GM19351 (cell line): ENCODE measurements at regions not wholly inside any gene's neighbourhood (a gene's known extent, or its start where the extent isn't known, plus 50 kb on each side); places are given as distances from the start of the nearest gene placed in this dataset.
"Not testable (repeated sequence)": the region's sequence is repeated elsewhere in the genome, so short reads cannot be mapped to it uniquely, and the experiment has no call there.

Experiments used
- ATAC-seq: cut with Tn5 transposase; IDR thresholded peaks from one replicate; pipeline ENCODE4 v1.9.1; 2021; ENCODE audit warnings: mild to moderate bottlenecking, moderate library complexity; ENCODE audit not compliant: unreplicated experiment

DNA sequence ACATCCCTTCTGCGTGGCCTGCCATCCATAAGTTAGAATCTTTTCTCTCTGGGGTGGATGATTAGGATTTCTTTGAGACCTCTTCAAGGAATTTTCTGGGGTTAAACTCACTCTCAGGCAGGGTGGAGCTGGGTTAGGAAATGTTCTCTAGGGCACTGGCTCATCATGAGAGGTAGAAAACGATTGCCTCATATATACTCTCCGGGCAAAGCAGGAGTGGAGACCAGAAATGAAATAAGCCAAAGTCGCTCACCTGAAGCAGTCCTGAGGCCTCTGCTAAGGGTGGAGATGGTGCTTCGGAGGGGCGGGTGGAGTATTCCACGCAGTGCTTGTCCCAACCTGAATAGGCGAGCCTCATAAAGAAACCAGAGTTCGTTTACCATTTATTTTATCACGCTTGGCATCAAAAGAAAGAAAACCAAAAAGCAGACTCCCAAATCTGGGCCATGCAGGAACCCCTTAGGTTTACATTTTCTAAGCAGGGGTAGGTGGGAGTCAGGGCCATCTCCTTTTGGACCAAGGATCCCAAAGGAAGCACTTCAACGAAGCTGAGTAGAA is 249.3 kb upstream of the MEIS1 start:
- ATAC-seq = no peak

GRCh38 chr2:66177128-66177796 is 257.7 kb upstream of the MEIS1 start:
- ATAC-seq = not testable (repeated sequence)

GRCh38 chr2:66174491-66174890 is 260.4 kb upstream of the MEIS1 start:
- no peak for ATAC-seq

DNA sequence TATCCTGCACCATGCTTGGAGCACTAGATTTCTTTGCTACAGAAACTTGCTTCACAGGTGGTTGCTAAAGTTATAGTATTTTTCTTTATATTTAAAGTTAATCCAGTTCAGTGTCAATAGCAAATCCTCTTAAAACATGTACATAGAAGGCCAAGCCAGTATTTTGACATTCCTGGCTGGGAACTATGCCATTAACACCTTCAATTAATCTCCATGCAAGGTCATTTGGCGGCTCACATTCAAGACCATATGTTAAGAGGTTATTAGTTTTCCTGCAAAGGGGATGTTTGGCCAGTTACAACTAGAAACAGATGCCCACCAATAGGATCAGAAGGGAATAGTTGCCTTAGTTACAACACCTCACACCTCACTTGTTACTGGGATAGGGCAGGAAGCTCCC is 261.3 kb upstream of the MEIS1 start:
- no peak for ATAC-seq

DNA sequence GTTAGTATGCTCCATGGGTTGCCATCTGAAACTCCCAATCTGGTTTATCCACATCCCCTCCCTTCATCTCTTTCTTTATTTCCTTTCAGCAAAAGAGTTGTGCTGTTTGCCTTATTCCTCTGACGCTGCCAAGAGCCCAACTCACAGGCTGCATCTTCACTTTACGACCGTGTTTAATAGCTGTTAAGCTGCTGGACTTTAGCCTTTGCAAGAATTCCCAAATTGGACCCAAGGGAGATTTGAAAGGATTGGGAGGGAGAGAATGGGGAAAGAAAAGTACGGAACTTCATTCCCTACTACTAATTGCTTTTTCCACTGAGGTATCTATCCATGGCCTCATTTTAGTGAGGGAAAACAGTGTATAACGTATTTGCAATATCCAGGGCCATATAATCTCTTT is 263.4 kb upstream of the MEIS1 start:
- no peak for ATAC-seq

- ATAC-seq = no peak
Measured at GRCh38 chr2:66170744-66171330, 264.1 kb upstream of the MEIS1 start.

- no peak for ATAC-seq
Measured at GRCh38 chr2:66169076-66169475, 265.8 kb upstream of the MEIS1 start.

DNA sequence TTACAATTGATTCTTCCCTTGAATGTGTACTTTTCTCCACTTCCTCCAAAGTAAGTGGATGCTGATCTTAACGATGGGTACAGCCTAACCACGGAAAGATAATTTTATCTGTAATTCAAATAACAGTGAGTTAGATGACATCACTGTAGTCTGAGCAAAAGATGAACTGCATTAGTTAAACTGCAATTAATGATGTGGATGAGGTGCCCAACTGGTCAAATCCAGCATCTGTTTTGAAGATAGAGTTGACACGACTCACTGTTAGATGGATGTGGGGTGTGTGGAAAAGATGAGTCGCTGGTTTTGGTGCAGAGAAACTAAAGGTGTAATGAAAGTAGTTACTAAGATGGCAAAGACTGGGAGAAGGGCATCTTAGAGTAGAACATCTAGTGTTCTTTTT is 270.5 kb upstream of the MEIS1 start:
- ATAC-seq = no peak

- no peak for ATAC-seq
Measured at GRCh38 chr2:66156171-66156570, 278.8 kb upstream of the MEIS1 start.

DNA sequence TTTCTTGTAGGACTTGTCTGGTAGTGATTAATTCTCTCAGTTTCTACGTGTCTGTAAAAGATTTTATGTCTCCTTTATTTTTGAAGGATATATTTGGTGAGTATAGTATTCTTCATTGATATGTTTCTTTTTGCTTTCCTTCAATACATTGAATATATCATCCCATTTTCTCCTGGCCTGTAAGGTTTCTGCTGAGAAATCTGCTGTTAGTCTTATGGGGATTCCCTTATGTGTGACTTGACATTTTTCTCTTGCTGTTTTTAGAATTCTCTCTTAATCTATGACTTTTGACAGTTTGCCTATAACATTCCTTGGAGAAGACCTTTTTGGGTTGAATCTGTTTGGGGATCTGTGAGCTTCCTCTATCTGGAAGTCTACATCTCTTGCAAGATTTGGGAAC is 281.0 kb upstream of the MEIS1 start:
- no peak for ATAC-seq

DNA sequence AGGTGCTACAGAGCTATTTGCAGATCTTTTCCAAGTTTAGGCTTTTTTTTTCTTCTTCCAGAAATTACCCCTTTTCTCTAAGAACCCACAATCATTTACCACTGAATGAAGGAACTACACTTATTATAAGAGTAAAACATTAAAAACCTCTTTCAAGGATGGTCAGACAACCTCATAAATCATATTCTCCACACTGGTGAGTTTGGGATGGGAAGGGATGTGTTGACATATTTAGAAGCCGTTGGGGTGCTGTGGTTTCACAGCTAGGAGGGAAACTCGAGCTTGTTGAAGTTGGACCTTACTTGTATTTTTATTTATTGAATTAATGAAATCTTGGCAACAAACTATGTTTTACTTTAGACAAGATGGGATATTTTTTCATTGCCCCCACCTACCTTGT is 289.4 kb upstream of the MEIS1 start:
- ATAC-seq = no peak

DNA sequence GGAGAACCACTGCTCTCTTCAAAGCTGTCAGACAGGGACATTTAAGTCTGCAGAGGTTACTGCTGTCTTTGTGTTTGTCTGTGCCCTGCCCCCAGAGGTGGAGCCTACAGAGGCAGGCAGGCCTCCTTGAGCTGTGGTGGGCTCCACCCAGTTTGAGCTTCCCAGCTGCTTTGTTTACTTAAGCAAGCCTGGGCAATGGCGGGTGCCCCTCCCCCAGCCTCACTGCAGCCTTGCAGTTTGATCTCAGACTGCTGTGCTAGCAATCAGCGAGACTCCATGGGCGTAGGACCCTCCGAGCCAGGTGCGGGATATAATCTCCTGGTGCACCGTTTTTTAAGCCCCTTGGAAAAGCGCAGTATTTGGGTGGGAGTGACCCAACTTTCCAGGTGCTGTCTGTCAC is 290.6 kb upstream of the MEIS1 start:
- ATAC-seq = not testable (repeated sequence)

DNA sequence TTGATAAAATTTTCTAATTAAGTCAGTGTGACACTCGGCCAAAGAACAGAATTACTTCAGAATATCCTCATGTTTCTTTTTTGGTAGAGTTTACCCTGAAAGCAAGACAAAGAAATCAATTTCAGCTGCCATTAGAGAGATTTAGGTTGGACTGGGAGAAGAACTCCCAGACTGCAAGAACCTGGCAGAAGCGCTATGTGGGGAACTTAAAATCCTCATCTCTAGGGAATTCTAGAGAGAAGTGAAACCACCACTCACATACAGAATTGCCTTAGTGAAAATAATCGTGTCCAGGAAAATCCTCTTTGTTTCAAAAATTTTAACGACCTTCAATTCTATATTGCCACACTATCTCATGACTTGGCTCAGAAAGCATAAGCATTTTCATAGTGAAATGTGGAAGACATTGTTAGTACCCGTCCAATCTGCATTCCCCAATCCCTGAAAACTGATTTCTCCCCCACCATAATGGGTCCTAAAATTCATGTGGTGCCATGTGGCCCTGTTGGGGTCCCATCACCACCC is 297.3 kb upstream of the MEIS1 start:
- no peak for ATAC-seq

GRCh38 chr2:66134138-66134701 is 300.7 kb upstream of the MEIS1 start:
- no peak for ATAC-seq

GRCh38 chr2:66127656-66128055 is 307.3 kb upstream of the MEIS1 start:
- no peak for ATAC-seq

DNA sequence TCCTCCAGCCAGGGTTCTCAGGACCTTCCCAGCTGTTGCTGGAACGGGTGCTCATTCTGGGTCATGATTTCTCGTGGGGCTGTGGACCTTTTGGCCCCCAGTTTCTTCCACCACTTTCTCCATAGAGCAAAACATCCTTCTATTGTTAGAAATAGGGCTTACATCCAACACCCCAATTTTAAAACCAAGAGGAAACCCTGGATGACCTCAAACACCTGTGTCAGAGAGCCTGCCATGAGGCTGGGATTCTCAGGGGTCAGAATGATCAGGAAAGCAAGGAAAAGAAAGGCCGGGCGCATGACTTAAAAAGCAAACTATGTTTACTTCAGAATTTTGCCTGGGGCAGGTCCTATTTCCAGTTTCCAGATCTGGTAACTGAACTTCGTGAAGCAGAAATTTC is 307.9 kb upstream of the MEIS1 start:
- no peak for ATAC-seq

- ATAC-seq = no peak
Measured at GRCh38 chr2:66125951-66126350, 309.0 kb upstream of the MEIS1 start.

GRCh38 chr2:66122516-66122915 is 312.4 kb upstream of the MEIS1 start:
- ATAC-seq = no peak

GRCh38 chr2:66121946-66122345 is 313.0 kb upstream of the MEIS1 start:
- no peak for ATAC-seq

DNA sequence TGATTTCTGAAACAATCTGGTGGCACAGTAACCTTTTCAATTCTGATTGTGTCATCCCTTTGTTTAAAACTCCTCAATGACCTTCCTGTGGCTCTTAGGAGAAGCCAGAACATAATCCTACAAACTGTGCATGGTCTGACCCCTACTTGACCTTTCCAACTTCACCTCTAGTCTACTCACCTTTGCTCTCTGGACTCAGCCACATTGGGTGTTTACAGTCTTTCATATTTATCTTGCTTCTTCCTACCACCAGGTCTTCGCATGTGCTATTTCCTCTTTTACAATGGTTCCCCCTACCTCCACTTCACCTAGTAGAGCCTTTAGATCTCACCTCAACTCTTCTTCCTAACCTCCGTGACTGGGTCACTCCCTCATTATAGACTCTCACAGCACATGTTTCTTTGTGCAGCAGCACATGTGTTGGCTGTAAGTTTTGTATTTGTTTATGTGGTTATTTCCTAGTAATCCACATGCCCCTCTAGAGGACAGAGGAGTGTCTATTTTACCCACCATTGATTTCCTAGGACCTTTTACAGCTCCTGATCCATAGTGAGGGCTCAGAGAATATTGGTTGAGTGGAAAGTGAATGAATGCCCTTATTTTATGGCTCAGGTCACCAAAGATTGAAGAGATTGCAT is 320.8 kb upstream of the MEIS1 start:
- ATAC-seq = no peak

- no peak for ATAC-seq
Measured at GRCh38 chr2:66111706-66112105, 323.2 kb upstream of the MEIS1 start.

GRCh38 chr2:66110608-66111007 is 324.3 kb upstream of the MEIS1 start:
- no peak for ATAC-seq
